HepG2 (cell line): ENCODE measurements at regions not wholly inside any gene's neighbourhood (a gene's known extent, or its start where the extent isn't known, plus 50 kb on each side); places are given as distances from the start of the nearest gene placed in this dataset.

Experiments
- ATAC-seq: fragments of 200-7000 bp; cut with Tn5 transposase; 3 replicates; pipeline ENCODE4 v1.9.1; 2020; ENCODE audit warnings: mild to moderate bottlenecking, moderate library complexity
- BruUV-seq: library from RNA; stranded (reverse); fragments of 400-500 nt; replicated peaks from 2 replicates; lab custom pipeline; 2021; lab: Mats Ljungman, UMichigan
- CTCF ChIA-PET: fragments of 300-600 bp; formaldehyde crosslinking; extraction: SDS; loops from one replicate; lab custom pipeline; 2021; ENCODE audit warnings: low total read pairs, inconsistent platforms, low intra/inter-chr PET ratio; lab: Yijun Ruan, JAX
- POLR2A ChIA-PET: fragments of 350-600 bp; sonication (Branson Sonifier 250); formaldehyde crosslinking; loops from one replicate; lab custom pipeline; 2020; ENCODE audit warnings: antibody characterized with exemption, inconsistent platforms; lab: Yijun Ruan, JAX
- DNase-seq: peaks from one replicate; pipeline ENCODE4 v3.0.0-alpha.2; 2015; ENCODE audit warnings: low spot score
- FAIRE-seq: peaks from 3 replicates; lab custom pipeline; 2011; peaks lifted over from hg19 to GRCh38; lab: Jason Lieb, UNC
- H2AFZ ChIP-seq: one replicate; pipeline ENCODE4 v1.6.1; 2011; ENCODE audit warnings: low read length, inconsistent platforms
- H3K27ac ChIP-seq: fragments of 300-600 bp; 3 replicates; pipeline ENCODE4 v1.8.0; 2011; ENCODE audit warnings: mixed run types, mild to moderate bottlenecking, mixed read lengths, low read length, inconsistent platforms; ENCODE audit not compliant: insufficient read depth; ENCODE audit errors: extremely low read length
- H3K27me3 ChIP-seq, 2 experiments: fragments of 200-600 bp in 1 of 2; 2 replicates in 1 of 2; 3 replicates in 1 of 2; pipeline versions ENCODE4 v1.6.0 to v1.8.0; 2011; ENCODE audit warnings: low read length in 2 of 2, mild to moderate bottlenecking in 2 of 2, moderate library complexity in 2 of 2, inconsistent platforms in 1 of 2; ENCODE audit not compliant: insufficient read depth in 2 of 2, control insufficient read depth in 1 of 2
- H3K36me3 ChIP-seq, 2 experiments: fragments of 200-600 bp in 1 of 2; replicated peaks in 1 of 2; 2 replicates in 1 of 2; 3 replicates in 1 of 2; pipeline versions ENCODE4 v1.5.1 to v1.8.0; 2011; ENCODE audit warnings: low read length in 2 of 2, inconsistent platforms in 1 of 2; ENCODE audit not compliant: insufficient read depth in 2 of 2, control insufficient read depth in 1 of 2
- H3K4me1 ChIP-seq: 2 replicates; pipeline ENCODE4 v1.5.1; 2012; ENCODE audit warnings: low read length, inconsistent platforms; ENCODE audit not compliant: insufficient read depth
- H3K4me2 ChIP-seq: 2 replicates; pipeline ENCODE4 v1.6.0; 2011; ENCODE audit warnings: low read depth, low read length, inconsistent platforms
- H3K4me3 ChIP-seq, 3 experiments: fragments of 200-600 bp in 1 of 3; sonication (generic), shearing (Covaris generic) in 1 of 3; replicated peaks in 1 of 3; 2 replicates each; pipeline ENCODE4 v1.5.1; 2011 to 2016; ENCODE audit warnings: low read length in 3 of 3, inconsistent platforms in 2 of 3, low read depth in 2 of 3, mild to moderate bottlenecking in 2 of 3, control low read depth in 1 of 3, mixed read lengths in 1 of 3; ENCODE audit not compliant: insufficient read depth in 1 of 3
- H3K79me2 ChIP-seq: one replicate; pipeline ENCODE4 v1.6.1; 2011; ENCODE audit warnings: low read length, inconsistent platforms; ENCODE audit not compliant: insufficient read depth
- H3K9ac ChIP-seq: 2 replicates; pipeline ENCODE4 v1.6.0; 2011; ENCODE audit warnings: mild to moderate bottlenecking, low read depth, low read length, inconsistent platforms; ENCODE audit not compliant: insufficient read depth
- H3K9me3 ChIP-seq: 2 replicates; pipeline ENCODE4 v1.5.1; 2012; ENCODE audit warnings: mild to moderate bottlenecking, low read length
- H4K20me1 ChIP-seq: 2 replicates; pipeline ENCODE4 v1.6.0; 2011; ENCODE audit warnings: inconsistent platforms, mild to moderate bottlenecking, low read length, moderate library complexity; ENCODE audit not compliant: insufficient read depth
- KDM2A ChIP-seq: sonication (generic); formaldehyde crosslinking; IDR thresholded peaks from 2 replicates; pipeline ENCODE4 v1.4.0; 2020; ENCODE audit warnings: low read depth, missing genetic modification reagents, borderline replicate concordance
- PRDM10 ChIP-seq: sonication (generic); formaldehyde crosslinking; IDR thresholded peaks from 2 replicates; pipeline ENCODE4 v1.4.0; 2020; ENCODE audit warnings: low read depth, missing genetic modification reagents
- SCMH1 ChIP-seq: sonication (generic); formaldehyde crosslinking; IDR thresholded peaks from 2 replicates; pipeline ENCODE4 v1.9.0; 2021; ENCODE audit warnings: missing genetic modification reagents, mild to moderate bottlenecking, borderline replicate concordance
- ZMYM4 ChIP-seq: sonication (generic); formaldehyde crosslinking; IDR thresholded peaks from 2 replicates; pipeline ENCODE4 v1.8.1; 2023; ENCODE audit warnings: mild to moderate bottlenecking, missing genetic modification reagents
- ZNF496 ChIP-seq: sonication (generic); formaldehyde crosslinking; IDR thresholded peaks from 2 replicates; pipeline ENCODE4 v1.8.1; 2023; ENCODE audit warnings: mild to moderate bottlenecking, moderate library complexity, missing genetic modification reagents; ENCODE audit not compliant: insufficient replicate concordance
- WGBS: methylation state at CpG from one replicate; pipeline ENCODE4 v1.1.6; 2017; ENCODE audit warnings: low lambda C conversion rate; 5-methylcytosine and 5-hydroxymethylcytosine counted together
- in situ Hi-C: cut with HindIII; loops from 2 replicates; pipeline ENCODE4 v1.10.0; 2017; ENCODE audit warnings: low pct_unique_long_range_greater_than_20kb; ENCODE audit not compliant: extremely low pct_ligation_motif_present
- intact Hi-C: fragments of 100-400 bp; cut with micrococcal nuclease; formaldehyde crosslinking; loops from one replicate; pipeline ENCODE4 v1.10.0; 2022; ENCODE audit not compliant: unreplicated experiment
- TF ChIP-seq, protein P1 (sequence below): sonication (generic); formaldehyde crosslinking; IDR thresholded peaks from 2 replicates; pipeline ENCODE4 v1.9.0; 2022; ENCODE audit warnings: low read depth, missing genetic modification reagents

- TF ChIP-seq PRDM10 (CRISPR knock-in tag) (no peak), ZNF496 (CRISPR knock-in tag) (no peak), SCMH1 (CRISPR knock-in tag) (no peak), ZMYM4 (no peak)
- TF ChIP-seq, protein P1, sequence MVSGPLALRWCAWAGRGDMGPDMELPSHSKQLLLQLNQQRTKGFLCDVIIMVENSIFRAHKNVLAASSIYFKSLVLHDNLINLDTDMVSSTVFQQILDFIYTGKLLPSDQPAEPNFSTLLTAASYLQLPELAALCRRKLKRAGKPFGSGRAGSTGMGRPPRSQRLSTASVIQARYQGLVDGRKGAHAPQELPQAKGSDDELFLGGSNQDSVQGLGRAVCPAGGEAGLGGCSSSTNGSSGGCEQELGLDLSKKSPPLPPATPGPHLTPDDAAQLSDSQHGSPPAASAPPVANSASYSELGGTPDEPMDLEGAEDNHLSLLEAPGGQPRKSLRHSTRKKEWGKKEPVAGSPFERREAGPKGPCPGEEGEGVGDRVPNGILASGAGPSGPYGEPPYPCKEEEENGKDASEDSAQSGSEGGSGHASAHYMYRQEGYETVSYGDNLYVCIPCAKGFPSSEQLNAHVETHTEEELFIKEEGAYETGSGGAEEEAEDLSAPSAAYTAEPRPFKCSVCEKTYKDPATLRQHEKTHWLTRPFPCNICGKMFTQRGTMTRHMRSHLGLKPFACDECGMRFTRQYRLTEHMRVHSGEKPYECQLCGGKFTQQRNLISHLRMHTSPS: no peak
Observed at GRCh38 chr16:63200940-63201339, 1164.7 kb upstream of the CDH8 start (continued).

DNA sequence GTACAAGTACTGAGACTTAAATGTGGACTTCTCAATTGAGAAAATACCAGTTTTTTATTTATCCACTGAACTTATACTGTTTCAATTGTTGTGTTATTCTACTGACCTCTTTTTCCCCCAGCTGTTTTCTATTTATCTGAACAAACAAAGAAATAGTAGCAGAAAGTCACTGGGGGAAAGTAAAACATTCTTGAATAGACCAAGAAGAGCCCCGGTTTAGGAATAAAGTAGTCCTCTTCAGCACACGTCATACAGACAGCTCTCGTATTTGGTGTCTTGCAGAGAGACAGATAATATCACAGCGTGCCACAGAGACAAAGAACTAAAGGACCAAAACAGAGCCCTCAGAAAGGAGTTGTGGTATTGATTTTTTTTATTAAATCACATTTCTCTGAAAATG lies 1159.1 kb upstream of the CDH8 start:
- no peak overlapping the region for H3K4me3 ChIP-seq
- intact Hi-C loops: no loop called here
- TF ChIP-seq KDM2A (CRISPR knock-in tag): no peak
- no peak overlapping the region for H3K27ac ChIP-seq
- POLR2A ChIA-PET: no interaction called here
- H3K4me1 ChIP-seq: no peaks in the 10 kb centered on the region
- FAIRE-seq (no peak), DNase-seq (no peak), ATAC-seq (no peak)
- in situ Hi-C loops: no loop called here
- no peaks in the 10 kb centered on the region for H3K27me3 ChIP-seq
- CTCF ChIA-PET: no interaction called here
- H3K4me2 ChIP-seq: no peak overlapping the region
- H3K9me3 ChIP-seq: peaks cover 80% of the 10 kb centered on the region
- no peaks in the 10 kb centered on the region for H3K79me2 ChIP-seq
- BruUV-seq: no TSS peak
- H4K20me1 ChIP-seq: no peaks in the 10 kb centered on the region
- 1% methylated on average over 4 of the region's 4 CpGs for WGBS
- H2AFZ ChIP-seq: no peak overlapping the region
- H3K9ac ChIP-seq: no peak overlapping the region
- H3K36me3 ChIP-seq: no peaks in the 10 kb centered on the region
